ENCODE measurements at regions not wholly inside any gene's neighbourhood (a gene's known extent, or its start where the extent isn't known, plus 50 kb on each side); places are given as distances from the start of the nearest gene placed in this dataset.

GRCh38 chr3:181267312-181267711 is 277.8 kb upstream of the DNAJC19 start:
- TF ChIP-seq POLR2AphosphoS5 (IDR thresholded peaks at IDR 0.05; ENCODE audit: low read depth, low read length) (no peak), POLR2A (IDR thresholded peaks at IDR 0.05; ENCODE audit: low read depth, low read length) (no peak)
